Nephron (organoid): ENCODE measurements at regions not wholly inside any gene's neighbourhood (a gene's known extent, or its start where the extent isn't known, plus 50 kb on each side); places are given as distances from the start of the nearest gene placed in this dataset.

Experiments
- H3K27ac Mint-ChIP-seq, 3 experiments: 2 replicates each; pipeline ENCODE4 v1.8.0; 2020; ENCODE audit warnings: mixed read lengths in 3 of 3, mild to moderate bottlenecking in 2 of 3, moderate library complexity in 1 of 3
- H3K27me3 Mint-ChIP-seq: 2 replicates; pipeline ENCODE4 v1.8.0; 2021; ENCODE audit warnings: low read depth, mild to moderate bottlenecking, moderate library complexity, mixed read lengths
- H3K36me3 Mint-ChIP-seq: 2 replicates; pipeline ENCODE4 v1.8.0; 2020; ENCODE audit warnings: low read depth, mixed read lengths
- H3K4me1 Mint-ChIP-seq: 2 replicates; pipeline ENCODE4 v1.8.0; 2020; ENCODE audit warnings: mixed read lengths
- H3K4me3 Mint-ChIP-seq, 3 experiments: 2 replicates each; pipeline ENCODE4 v1.8.0; 2020; ENCODE audit warnings: mild to moderate bottlenecking in 3 of 3, mixed read lengths in 3 of 3, moderate library complexity in 2 of 3
- H3K9me3 Mint-ChIP-seq: 2 replicates; pipeline ENCODE4 v1.8.0; 2020; ENCODE audit warnings: mixed read lengths
- TF ChIP-seq, protein P1 (sequence below), 3 experiments: fragments of 200-600 bp; sonication (generic); IDR thresholded peaks; one replicate each; pipeline ENCODE4 v1.5.0; 2021; ENCODE audit warnings: antibody characterized with exemption in 3 of 3; ENCODE audit not compliant: unreplicated experiment in 3 of 3

DNA sequence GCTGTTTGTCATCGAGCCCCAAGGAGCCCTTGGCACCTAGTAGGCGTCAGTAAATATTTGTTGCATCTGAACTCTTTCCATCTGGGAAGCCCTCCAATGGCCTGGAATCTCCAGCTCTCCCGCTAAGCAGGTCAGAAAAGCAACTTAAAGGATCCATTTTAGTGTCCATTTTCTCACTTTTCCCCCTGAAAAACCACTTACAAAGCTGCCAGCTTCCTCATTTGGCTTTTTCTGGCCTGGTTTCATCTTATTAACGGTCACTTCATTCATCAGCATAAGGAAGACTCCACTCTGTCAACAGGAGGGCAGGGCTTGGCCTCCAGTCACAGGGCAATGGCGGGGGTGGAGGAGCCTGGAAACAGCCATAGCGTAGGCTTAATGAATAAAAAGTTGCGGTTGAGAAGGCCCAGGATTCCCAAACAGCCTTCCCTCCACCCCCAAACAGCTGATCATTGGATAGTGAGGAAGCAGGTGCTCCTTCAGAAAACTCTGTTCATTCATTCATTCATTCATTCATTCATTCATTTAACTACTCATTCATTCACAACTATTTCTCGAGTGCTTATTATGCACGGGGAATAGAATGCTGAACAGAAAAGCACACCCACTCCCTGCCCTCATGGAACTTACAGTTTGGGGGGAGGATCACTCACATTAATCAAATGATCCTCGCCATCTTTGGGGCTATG, 104.5 kb upstream of the RCN1 start:
- H3K4me1 Mint-ChIP-seq: no peaks in the 10 kb centered on the region
- H3K27ac Mint-ChIP-seq: no peak overlapping the region
- no peaks in the 10 kb centered on the region for H3K36me3 Mint-ChIP-seq
- H3K27me3 Mint-ChIP-seq: peaks cover 70% of the 10 kb centered on the region
- TF ChIP-seq, protein P1, sequence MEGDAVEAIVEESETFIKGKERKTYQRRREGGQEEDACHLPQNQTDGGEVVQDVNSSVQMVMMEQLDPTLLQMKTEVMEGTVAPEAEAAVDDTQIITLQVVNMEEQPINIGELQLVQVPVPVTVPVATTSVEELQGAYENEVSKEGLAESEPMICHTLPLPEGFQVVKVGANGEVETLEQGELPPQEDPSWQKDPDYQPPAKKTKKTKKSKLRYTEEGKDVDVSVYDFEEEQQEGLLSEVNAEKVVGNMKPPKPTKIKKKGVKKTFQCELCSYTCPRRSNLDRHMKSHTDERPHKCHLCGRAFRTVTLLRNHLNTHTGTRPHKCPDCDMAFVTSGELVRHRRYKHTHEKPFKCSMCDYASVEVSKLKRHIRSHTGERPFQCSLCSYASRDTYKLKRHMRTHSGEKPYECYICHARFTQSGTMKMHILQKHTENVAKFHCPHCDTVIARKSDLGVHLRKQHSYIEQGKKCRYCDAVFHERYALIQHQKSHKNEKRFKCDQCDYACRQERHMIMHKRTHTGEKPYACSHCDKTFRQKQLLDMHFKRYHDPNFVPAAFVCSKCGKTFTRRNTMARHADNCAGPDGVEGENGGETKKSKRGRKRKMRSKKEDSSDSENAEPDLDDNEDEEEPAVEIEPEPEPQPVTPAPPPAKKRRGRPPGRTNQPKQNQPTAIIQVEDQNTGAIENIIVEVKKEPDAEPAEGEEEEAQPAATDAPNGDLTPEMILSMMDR (IDR thresholded peaks at IDR 0.05; ENCODE audit: unreplicated experiment in 3 of 3): no peak
- peak overlapping the region in 2 of 3 experiments; percentile 24 to 43 for H3K4me3 Mint-ChIP-seq
- H3K9me3 Mint-ChIP-seq: peaks cover 3% of the 10 kb centered on the region

DNA sequence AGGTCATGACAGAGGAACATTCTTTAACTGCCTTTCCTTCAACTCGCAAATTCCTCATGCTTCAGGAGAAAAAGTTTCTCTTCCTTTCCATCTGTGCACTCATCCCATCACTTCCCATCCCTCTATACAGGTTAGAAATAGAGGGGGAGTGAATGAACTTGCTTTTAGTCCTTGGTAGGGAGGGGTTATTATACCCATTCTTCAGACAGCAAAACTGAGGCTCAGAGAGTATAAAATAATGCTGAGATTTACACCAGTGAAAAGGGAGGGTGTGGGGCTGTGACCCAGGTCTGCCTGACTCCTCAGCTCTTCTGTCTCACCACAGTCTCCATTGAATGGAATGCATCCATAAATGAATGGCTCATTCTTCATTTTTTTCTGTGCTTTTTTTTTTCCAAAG, 109.4 kb upstream of the RCN1 start:
- no peaks in the 10 kb centered on the region for H3K36me3 Mint-ChIP-seq
- H3K4me3 Mint-ChIP-seq: no peak overlapping the region
- H3K4me1 Mint-ChIP-seq: no peaks in the 10 kb centered on the region
- TF ChIP-seq, protein P1 (IDR thresholded peaks at IDR 0.05; ENCODE audit: unreplicated experiment in 3 of 3): no peak
- peaks cover 48% of the 10 kb centered on the region for H3K27me3 Mint-ChIP-seq
- peaks cover 6% of the 10 kb centered on the region for H3K9me3 Mint-ChIP-seq
- no peak overlapping the region for H3K27ac Mint-ChIP-seq

DNA sequence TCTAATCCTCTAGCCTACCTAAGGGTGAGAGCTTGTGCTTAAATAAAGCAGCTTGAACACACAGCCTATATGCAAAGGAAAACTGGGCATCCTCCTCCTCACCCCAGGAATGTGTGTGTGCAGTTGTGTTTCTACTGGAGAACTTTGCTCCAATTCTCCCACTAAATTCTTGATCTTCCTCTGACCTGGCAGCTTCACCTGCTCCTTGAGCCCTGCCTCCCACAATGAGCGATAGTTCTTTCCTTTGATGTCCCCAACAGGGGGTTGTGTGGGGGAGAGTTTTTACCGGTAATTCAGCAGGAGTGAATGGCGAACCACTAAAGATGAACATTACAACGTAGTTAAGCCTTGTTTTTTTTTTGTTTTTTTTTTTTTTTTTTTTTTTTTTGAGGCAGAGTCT, 113.5 kb upstream of the RCN1 start:
- TF ChIP-seq, protein P1 (IDR thresholded peaks at IDR 0.05; ENCODE audit: unreplicated experiment in 3 of 3): no peak
- no peaks in the 10 kb centered on the region for H3K4me1 Mint-ChIP-seq
- no peak overlapping the region for H3K4me3 Mint-ChIP-seq
- H3K36me3 Mint-ChIP-seq: no peaks in the 10 kb centered on the region
- peaks cover 6% of the 10 kb centered on the region for H3K9me3 Mint-ChIP-seq
- H3K27ac Mint-ChIP-seq: no peak overlapping the region
- H3K27me3 Mint-ChIP-seq: peaks cover 36% of the 10 kb centered on the region

DNA sequence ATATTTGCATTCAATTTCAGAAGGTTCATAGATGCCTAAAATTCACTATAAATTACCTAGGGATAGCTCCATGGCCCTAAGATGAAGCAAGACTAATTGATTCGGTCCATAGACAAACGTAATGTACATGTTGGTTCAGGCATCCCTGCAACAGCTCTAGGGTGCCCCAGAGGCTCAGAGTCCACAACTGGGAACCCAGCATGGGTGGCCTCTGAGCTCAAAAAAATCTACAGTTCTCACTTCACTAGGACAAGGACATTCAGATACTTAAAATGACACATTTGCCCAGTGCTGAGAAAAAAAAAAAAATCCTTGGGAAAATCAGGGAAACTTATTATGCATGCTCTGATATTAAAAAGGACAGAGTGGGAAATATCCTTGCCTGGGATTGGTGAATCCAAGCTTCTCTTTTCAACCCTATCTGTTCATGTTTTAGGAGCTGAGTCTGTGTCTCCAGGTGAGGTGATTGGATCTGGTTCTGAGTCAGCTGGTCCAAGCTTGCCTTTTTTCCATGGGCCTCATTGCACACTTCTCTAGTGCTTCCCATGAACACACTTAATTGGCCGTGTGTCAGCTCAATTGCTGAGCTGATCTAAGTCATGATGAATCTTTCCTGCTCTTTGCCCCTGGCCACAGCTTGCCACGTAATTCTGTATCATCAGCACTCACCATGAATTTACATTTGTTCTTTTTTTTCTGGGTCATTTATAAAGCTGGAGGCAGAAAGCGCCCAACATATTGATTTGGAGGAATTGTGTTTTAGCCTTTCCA, 116.3 kb upstream of the RCN1 start:
- Mint-ChIP-seq H3K4me3 (no peak overlapping the region), H3K9me3 (peaks cover 10% of the 10 kb centered on the region), H3K27me3 (peaks cover 39% of the 10 kb centered on the region), H3K4me1 (no peaks in the 10 kb centered on the region), H3K27ac (no peak overlapping the region), H3K36me3 (no peaks in the 10 kb centered on the region)
- TF ChIP-seq, protein P1 (IDR thresholded peaks at IDR 0.05; ENCODE audit: unreplicated experiment in 3 of 3): no peak

DNA sequence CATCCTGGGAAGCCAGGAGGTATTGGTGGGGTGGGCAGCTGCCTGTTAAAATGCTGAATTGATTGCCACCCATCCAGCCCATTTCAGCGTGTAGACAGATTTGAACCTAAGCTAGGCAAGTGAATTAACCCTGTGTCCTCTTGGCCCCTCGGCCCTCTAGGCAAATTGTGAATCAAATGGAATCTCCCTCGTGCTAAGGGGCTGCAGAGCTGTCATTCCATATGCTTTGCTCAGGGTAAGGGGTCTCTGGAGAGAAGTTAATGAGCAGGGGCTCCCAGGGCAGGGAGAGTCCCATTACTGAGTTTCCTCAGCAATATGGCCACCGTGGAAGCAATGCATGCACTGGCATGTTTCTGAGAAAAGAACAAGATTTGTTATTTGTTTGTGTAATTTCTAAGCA, 117.7 kb upstream of the RCN1 start:
- H3K36me3 Mint-ChIP-seq: no peaks in the 10 kb centered on the region
- no peak overlapping the region for H3K27ac Mint-ChIP-seq
- no peak overlapping the region for H3K4me3 Mint-ChIP-seq
- peaks cover 37% of the 10 kb centered on the region for H3K27me3 Mint-ChIP-seq
- peaks cover 10% of the 10 kb centered on the region for H3K9me3 Mint-ChIP-seq
- TF ChIP-seq, protein P1 (IDR thresholded peaks at IDR 0.05; ENCODE audit: unreplicated experiment in 3 of 3): no peak
- peaks cover 2% of the 10 kb centered on the region for H3K4me1 Mint-ChIP-seq
